A549 (cell line): ENCODE measurements at regions not wholly inside any gene's neighbourhood (a gene's known extent, or its start where the extent isn't known, plus 50 kb on each side); places are given as distances from the start of the nearest gene placed in this dataset.

ENCODE experiments used
- ATAC-seq, 2 experiments: fragments of 200-7000 bp in 1 of 2; fragments of >200 bp in 1 of 2; cut with Nextera tagmentation in 1 of 2; cut with Tn5 transposase in 1 of 2; 3 replicates each; pipeline versions ENCODE4 v1.8.0 to v1.9.1; 2018 to 2020; ENCODE audit warnings: mild to moderate bottlenecking in 1 of 2, moderate library complexity in 1 of 2
- CTCF ChIA-PET: fragments of 300-600 bp; sonication (Branson Sonifier 250); formaldehyde crosslinking; extraction: SDS; loops from one replicate; lab custom pipeline; 2021; ENCODE audit warnings: antibody characterized with exemption, inconsistent platforms; lab: Yijun Ruan, JAX
- POLR2A ChIA-PET: fragments of 350-600 bp; formaldehyde crosslinking; extraction: SDS; loops from one replicate; lab custom pipeline; 2021; ENCODE audit warnings: antibody characterized with exemption, inconsistent platforms; lab: Yijun Ruan, JAX
- DNase-seq, 2 experiments: peaks; one replicate each; pipeline versions ENCODE4 v3.0.0 to v3.0.0-alpha.2; 2011 to 2016; ENCODE audit warnings: low read depth in 1 of 2, low spot score in 1 of 2
- FAIRE-seq: peaks from 2 replicates; lab custom pipeline; 2011; peaks lifted over from hg19 to GRCh38; lab: Jason Lieb, UNC
- H3K27ac ChIP-seq, 2 experiments: fragments of >200 bp; sonication (Bioruptor Twin); formaldehyde crosslinking; 3 replicates each; pipeline ENCODE4 v1.5.1; 2016 to 2017
- H3K4me1 ChIP-seq: fragments of >200 bp; sonication (Bioruptor Twin); formaldehyde crosslinking; 3 replicates; pipeline ENCODE4 v1.6.1; 2016
- H3K4me2 ChIP-seq: fragments of >200 bp; sonication (Bioruptor Twin); formaldehyde crosslinking; 3 replicates; pipeline ENCODE4 v1.6.1; 2016
- H3K4me3 ChIP-seq: fragments of >200 bp; sonication (Bioruptor Twin); formaldehyde crosslinking; 3 replicates; pipeline ENCODE4 v1.5.1; 2016
- H3K9me3 ChIP-seq: fragments of >200 bp; sonication (Bioruptor Twin); formaldehyde crosslinking; 3 replicates; pipeline ENCODE4 v1.6.1; 2016
- CBX2 ChIP-seq: fragments of 200-600 bp; sonication (generic); IDR thresholded peaks from 2 replicates; pipeline ENCODE4 v1.6.1; 2016; ENCODE audit warnings: low read depth, mild to moderate bottlenecking, borderline replicate concordance
- CBX8 ChIP-seq: fragments of 200-600 bp; sonication (generic); IDR thresholded peaks from 2 replicates; pipeline ENCODE4 v1.6.1; 2016
- CHD2 ChIP-seq: fragments of 150-350 bp; IDR thresholded peaks from 2 replicates; pipeline ENCODE4 v1.6.1; 2014; ENCODE audit warnings: low read length; ENCODE audit not compliant: partially characterized antibody
- CHD4 ChIP-seq: fragments of 200-600 bp; sonication (generic); IDR thresholded peaks from 2 replicates; pipeline ENCODE4 v1.6.1; 2016; ENCODE audit warnings: antibody characterized with exemption, mild to moderate bottlenecking, borderline replicate concordance
- EHF ChIP-seq: fragments of 250-450 bp; sonication (Bioruptor Pico); IDR thresholded peaks from 2 replicates; pipeline ENCODE4 v1.5.0; 2020; ENCODE audit warnings: mild to moderate bottlenecking
- EHMT2 ChIP-seq: fragments of 200-600 bp; sonication (generic); IDR thresholded peaks from 2 replicates; pipeline ENCODE4 v1.6.1; 2016; ENCODE audit warnings: antibody characterized with exemption, low read depth, mild to moderate bottlenecking, moderate library complexity
- FOSL2 ChIP-seq, 2 experiments: fragments of 450-650 bp in 1 of 2; fragments of >200 bp in 1 of 2; sonication (Bioruptor Twin) in 1 of 2; formaldehyde crosslinking; IDR thresholded peaks; 2 replicates each; pipeline versions ENCODE4 v1.5.0 to v1.6.1; 2016 to 2020; ENCODE audit warnings: mild to moderate bottlenecking in 1 of 2, moderate library complexity in 1 of 2
- GATA3 ChIP-seq: IDR thresholded peaks from 2 replicates; pipeline ENCODE4 v1.6.1; 2012; ENCODE audit warnings: borderline replicate concordance
- HDAC2 ChIP-seq: fragments of 200-600 bp; sonication (generic); IDR thresholded peaks from 2 replicates; pipeline ENCODE4 v1.6.1; 2016
- HMGXB4 ChIP-seq: fragments of 250-450 bp; sonication (Bioruptor Pico); IDR thresholded peaks from 2 replicates; pipeline ENCODE4 v1.5.0; 2021; ENCODE audit warnings: mild to moderate bottlenecking, moderate library complexity, borderline replicate concordance
- HOXA7 ChIP-seq: fragments of 250-450 bp; sonication (Bioruptor Pico); IDR thresholded peaks from 2 replicates; pipeline ENCODE4 v1.5.0; 2020; ENCODE audit warnings: mild to moderate bottlenecking, moderate library complexity
- JUNB ChIP-seq: fragments of >200 bp; sonication (Bioruptor Twin); formaldehyde crosslinking; IDR thresholded peaks from 2 replicates; pipeline ENCODE4 v1.6.1; 2016
- KDM1A ChIP-seq: fragments of 200-600 bp; sonication (generic); IDR thresholded peaks from 2 replicates; pipeline ENCODE4 v1.6.1; 2016; ENCODE audit warnings: low read depth, mild to moderate bottlenecking
- NPAS2 ChIP-seq: fragments of 250-450 bp; sonication (Bioruptor Pico); IDR thresholded peaks from 2 replicates; pipeline ENCODE4 v1.8.0; 2022; ENCODE audit warnings: mild to moderate bottlenecking, moderate library complexity, borderline replicate concordance
- NR3C1 ChIP-seq: fragments of >200 bp; sonication (Bioruptor Twin); formaldehyde crosslinking; IDR thresholded peaks from 3 replicates; pipeline ENCODE4 v1.6.1; 2017
- PBX3 ChIP-seq: IDR thresholded peaks from 2 replicates; pipeline ENCODE4 v1.6.1; 2012
- PHF8 ChIP-seq: fragments of 200-600 bp; sonication (generic); IDR thresholded peaks from 2 replicates; pipeline ENCODE4 v1.6.1; 2016; ENCODE audit warnings: low read depth, mild to moderate bottlenecking, antibody characterized with exemption, moderate library complexity, borderline replicate concordance
- RAD21 ChIP-seq, 2 experiments: fragments of >200 bp in 1 of 2; sonication (Bioruptor Twin) in 1 of 2; formaldehyde crosslinking in 1 of 2; IDR thresholded peaks in 1 of 2; conservative IDR thresholded peaks in 1 of 2; 2 replicates in 1 of 2; 3 replicates in 1 of 2; pipeline ENCODE4 v1.6.1; 2012 to 2018; ENCODE audit warnings: inconsistent platforms in 1 of 2
- RNF2 ChIP-seq: fragments of 200-600 bp; sonication (generic); IDR thresholded peaks from 2 replicates; pipeline ENCODE4 v1.6.1; 2016; ENCODE audit warnings: low read depth, mild to moderate bottlenecking, antibody characterized with exemption, moderate library complexity, borderline replicate concordance
- SMC3 ChIP-seq: fragments of >200 bp; sonication (Bioruptor Twin); formaldehyde crosslinking; IDR thresholded peaks from 3 replicates; pipeline ENCODE4 v1.6.1; 2018; ENCODE audit warnings: inconsistent platforms
- TP53 ChIP-seq: fragments of 250-450 bp; sonication (Bioruptor Pico); IDR thresholded peaks from 2 replicates; pipeline ENCODE4 v1.5.0; 2021; ENCODE audit warnings: mild to moderate bottlenecking, moderate library complexity
- ZC3H11A ChIP-seq: fragments of 450-650 bp; IDR thresholded peaks from 2 replicates; pipeline ENCODE4 v1.6.1; 2014; ENCODE audit warnings: antibody characterized with exemption, mild to moderate bottlenecking
- ZFP36 ChIP-seq: fragments of 450-650 bp; IDR thresholded peaks from 2 replicates; pipeline ENCODE4 v1.6.1; 2014; ENCODE audit warnings: borderline replicate concordance; ENCODE audit not compliant: partially characterized antibody
- ZNF302 ChIP-seq: fragments of 250-450 bp; sonication (Bioruptor Pico); IDR thresholded peaks from 2 replicates; pipeline ENCODE4 v1.9.0; 2021; ENCODE audit warnings: inconsistent platforms, mild to moderate bottlenecking, moderate library complexity
- ZSCAN20 ChIP-seq: fragments of 250-450 bp; sonication (Bioruptor Pico); IDR thresholded peaks from 2 replicates; pipeline ENCODE4 v1.8.0; 2022; ENCODE audit warnings: mild to moderate bottlenecking, moderate library complexity
- WGBS: methylation state at CpG from one replicate; pipeline ENCODE4 v1.1.6; 2017; ENCODE audit errors: missing lambda C conversion rate; 5-methylcytosine and 5-hydroxymethylcytosine counted together

GRCh38 chr15:95868450-95868849 is 462.1 kb upstream of the NR2F2 start (continued):
- TF ChIP-seq CHD4 (no peak), TP53 (CRISPR knock-in tag) (no peak), ZFP36 (no peak), EHMT2 (no peak), SMC3 (no peak), ZSCAN20 (CRISPR knock-in tag) (no peak), HOXA7 (no peak)

GRCh38 chr15:95868970-95869369 is 461.5 kb upstream of the NR2F2 start:
- no peak for DNase-seq
- ChIA-PET CTCF (interaction anchor here (0.9 kb wide), 1 partner anchor 477 kb away, joined by 3 read pairs; no protein-coding TSS in a partner anchor), POLR2A (no interaction called here)
- H3K4me1 ChIP-seq, result no peaks in the 10 kb centered on the region
- ATAC-seq, result no peak
- 66% methylated on average over 13 of the region's 13 CpGs for WGBS
- H3K27ac ChIP-seq, result no peak overlapping the region
- H3K4me2 ChIP-seq, result no peak overlapping the region
- H3K9me3 ChIP-seq, result no peaks in the 10 kb centered on the region
- FAIRE-seq, result no peak
- TF ChIP-seq GATA3, result no peak
- TF ChIP-seq EHF (CRISPR knock-in tag), result no peak
- TF ChIP-seq CHD2, result no peak
- no peak overlapping the region for H3K4me3 ChIP-seq

GRCh38 chr15:95869920-95870319 is 460.6 kb upstream of the NR2F2 start:
- DNase-seq (no peak), ATAC-seq (no peak), FAIRE-seq (no peak)
- Histone ChIP-seq H3K27ac (no peak overlapping the region), H3K4me3 (no peak overlapping the region), H3K4me2 (no peak overlapping the region), H3K4me1 (no peaks in the 10 kb centered on the region), H3K9me3 (no peaks in the 10 kb centered on the region)
- ChIA-PET CTCF (interaction anchor here (1.3 kb wide), 1 partner anchor 12 kb away, joined by 4 read pairs; no protein-coding TSS in a partner anchor), POLR2A (no interaction called here)
- 33% methylated on average over 5 of the region's 5 CpGs for WGBS
- TF ChIP-seq SMC3 (no peak), RNF2 (no peak), EHMT2 (no peak), HMGXB4 (CRISPR knock-in tag) (no peak), ZC3H11A (no peak), NR3C1 (no peak), TP53 (CRISPR knock-in tag) (no peak), JUNB (no peak), PBX3 (no peak), CBX2 (no peak), ZNF302 (no peak), RAD21 (conservative IDR thresholded peaks at IDR 0.05 in 1 of 2, IDR thresholded peaks at IDR 0.05 in 1 of 2) (no peak), ZFP36 (no peak)

GRCh38 chr15:95872366-95872771 is 458.1 kb upstream of the NR2F2 start:
- ATAC-seq (no peak), FAIRE-seq (no peak), DNase-seq (no peak)
- 61% methylated on average over 3 of the region's 3 CpGs for WGBS
- Histone ChIP-seq H3K4me3 (no peak overlapping the region), H3K4me1 (no peaks in the 10 kb centered on the region), H3K4me2 (no peak overlapping the region), H3K9me3 (no peaks in the 10 kb centered on the region), H3K27ac (no peak overlapping the region)
- ChIA-PET CTCF (interaction anchor here (0.6 to 0.9 kb wide), 2 partner anchors 13 to 27 kb away, joined by 3 read pairs; no protein-coding TSS in a partner anchor), POLR2A (no interaction called here)
- no peak for TF ChIP-seq FOSL2 (IDR thresholded peaks at IDR 0.05)
- TF ChIP-seq FOSL2 (CRISPR knock-in tag; IDR thresholded peaks at IDR 0.05), result no peak
- no peak for TF ChIP-seq CBX8
- TF ChIP-seq PHF8, result no peak
- TF ChIP-seq ZC3H11A, result no peak
- no peak for TF ChIP-seq NPAS2 (CRISPR knock-in tag)
- TF ChIP-seq GATA3, result no peak
- TF ChIP-seq JUNB, result no peak
- TF ChIP-seq RNF2, result no peak
- TF ChIP-seq HDAC2, result no peak
- no peak for TF ChIP-seq KDM1A
- TF ChIP-seq SMC3, result no peak
